Peyer's patch (tissue), 4 donors: ENCODE measurements at regions not wholly inside any gene's neighbourhood (a gene's known extent, or its start where the extent isn't known, plus 50 kb on each side); places are given as distances from the start of the nearest gene placed in this dataset.

Source experiments
- DNase-seq, 3 donors: peaks; one replicate each; pipeline ENCODE4 v3.0.0-alpha.2; 2017 to 2019
- H3K27ac ChIP-seq, 4 donors: fragments of 200-600 bp; sonication (generic); one replicate each; pipeline ENCODE4 v1.5.1; 2016 to 2019
- H3K27me3 ChIP-seq, 2 donors: fragments of 200-600 bp; sonication (generic); one replicate each; pipeline ENCODE4 v1.5.1; 2019
- H3K36me3 ChIP-seq, 3 donors: fragments of 200-600 bp; sonication (generic); one replicate each; pipeline ENCODE4 v1.5.1; 2016 to 2019
- H3K4me1 ChIP-seq, 4 donors: fragments of 200-600 bp; sonication (generic); one replicate each; pipeline ENCODE4 v1.5.1; 2016 to 2019
- H3K4me3 ChIP-seq, 4 donors: fragments of 200-600 bp; sonication (generic); 1 replicate in 3 of 4; 2 replicates in 1 of 4; pipeline ENCODE4 v1.5.1; 2016 to 2019; ENCODE audit warnings: mild to moderate bottlenecking in 1 of 4
- H3K9me3 ChIP-seq, 4 donors: fragments of 200-600 bp; sonication (generic); one replicate each; pipeline ENCODE4 v1.5.1; 2016 to 2019; ENCODE audit warnings: mild to moderate bottlenecking in 1 of 4
- CTCF ChIP-seq, 6 experiments: fragments of 450-650 bp in 4 of 6; fragments of 200-600 bp in 2 of 6; sonication (generic) in 1 of 6; IDR thresholded peaks; one replicate each; pipeline ENCODE4 v1.5.1; 2017 to 2019; ENCODE audit warnings: antibody characterized with exemption in 6 of 6, mild to moderate bottlenecking in 3 of 6, moderate library complexity in 1 of 6
- POLR2A ChIP-seq, 2 donors: fragments of 450-650 bp; IDR thresholded peaks; one replicate each; pipeline ENCODE4 v1.5.1; 2017; ENCODE audit warnings: antibody characterized with exemption in 2 of 2, mild to moderate bottlenecking in 2 of 2, moderate library complexity in 2 of 2

GRCh38 chr20:22802296-22802695, 217.9 kb upstream of the FOXA2 start:
- TF ChIP-seq CTCF (IDR thresholded peaks at IDR 0.05) (no peak), POLR2A (IDR thresholded peaks at IDR 0.05) (no peak)
- no peak for DNase-seq
- Histone ChIP-seq H3K27ac (no peak overlapping the region), H3K27me3 (no peaks in the 10 kb centered on the region), H3K4me1 (no peaks in the 10 kb centered on the region), H3K4me3 (no peak overlapping the region), H3K9me3 (no peaks in the 10 kb centered on the region), H3K36me3 (no peaks in the 10 kb centered on the region)

GRCh38 chr20:22805219-22805618, 220.8 kb upstream of the FOXA2 start:
- no peak overlapping the region for H3K4me3 ChIP-seq
- no peak for TF ChIP-seq POLR2A (IDR thresholded peaks at IDR 0.05)
- TF ChIP-seq CTCF (IDR thresholded peaks at IDR 0.05): no peak

GRCh38 chr20:22805996-22806395, 221.6 kb upstream of the FOXA2 start:
- Histone ChIP-seq H3K4me3 (no peak overlapping the region), H3K27ac (no peak overlapping the region), H3K4me1 (no peaks in the 10 kb centered on the region), H3K27me3 (no peaks in the 10 kb centered on the region), H3K36me3 (no peaks in the 10 kb centered on the region), H3K9me3 (no peaks in the 10 kb centered on the region)
- TF ChIP-seq CTCF (IDR thresholded peaks at IDR 0.05): no peak
- TF ChIP-seq POLR2A (IDR thresholded peaks at IDR 0.05): no peak
- no peak for DNase-seq

More at GRCh38 chr20:22805219-22805618, 220.8 kb upstream of the FOXA2 start:
- no peak for DNase-seq
- Histone ChIP-seq H3K27ac (no peak overlapping the region), H3K27me3 (no peaks in the 10 kb centered on the region), H3K9me3 (no peaks in the 10 kb centered on the region), H3K36me3 (no peaks in the 10 kb centered on the region), H3K4me1 (no peaks in the 10 kb centered on the region)

- Histone ChIP-seq H3K4me3 (no peak overlapping the region), H3K27me3 (no peaks in the 10 kb centered on the region), H3K4me1 (no peaks in the 10 kb centered on the region), H3K9me3 (no peaks in the 10 kb centered on the region), H3K27ac (no peak overlapping the region), H3K36me3 (no peaks in the 10 kb centered on the region)
- TF ChIP-seq CTCF (IDR thresholded peaks at IDR 0.05) (no peak), POLR2A (IDR thresholded peaks at IDR 0.05) (no peak)
- DNase-seq: no peak
Observed at GRCh38 chr20:22807045-22807444, 222.7 kb upstream of the FOXA2 start.

GRCh38 chr20:22807646-22808244, 223.4 kb upstream of the FOXA2 start:
- no peaks in the 10 kb centered on the region for H3K27me3 ChIP-seq
- no peaks in the 10 kb centered on the region for H3K9me3 ChIP-seq
- DNase-seq: no peak
- TF ChIP-seq POLR2A (IDR thresholded peaks at IDR 0.05) (no peak), CTCF (IDR thresholded peaks at IDR 0.05) (no peak)
- no peaks in the 10 kb centered on the region for H3K36me3 ChIP-seq
- no peaks in the 10 kb centered on the region for H3K4me1 ChIP-seq
- no peak overlapping the region for H3K4me3 ChIP-seq
- H3K27ac ChIP-seq: no peak overlapping the region

GRCh38 chr20:22808628-22809027, 224.3 kb upstream of the FOXA2 start:
- H3K27ac ChIP-seq: no peak overlapping the region
- no peaks in the 10 kb centered on the region for H3K36me3 ChIP-seq

More at GRCh38 chr20:22808628-22809027, 224.3 kb upstream of the FOXA2 start:
- no peak for TF ChIP-seq CTCF (IDR thresholded peaks at IDR 0.05)
- no peak for TF ChIP-seq POLR2A (IDR thresholded peaks at IDR 0.05)
- Histone ChIP-seq H3K9me3 (no peaks in the 10 kb centered on the region), H3K4me1 (no peaks in the 10 kb centered on the region), H3K27me3 (no peaks in the 10 kb centered on the region), H3K4me3 (no peak overlapping the region)
- no peak for DNase-seq
